HCT116 (cell line): ENCODE measurements at regions not wholly inside any gene's neighbourhood (a gene's known extent, or its start where the extent isn't known, plus 50 kb on each side); places are given as distances from the start of the nearest gene placed in this dataset.

Source experiments
- ATAC-seq: fragments of 200-7000 bp; cut with Tn5 transposase; 2 replicates; pipeline ENCODE4 v1.9.1; 2020; ENCODE audit warnings: mild to moderate bottlenecking, moderate library complexity
- BruUV-seq: library from RNA; stranded (reverse); fragments of 400-500 nt; replicated peaks from 2 replicates; lab custom pipeline; 2021; lab: Mats Ljungman, UMichigan
- CTCF ChIA-PET: fragments of 300-600 bp; sonication (Branson Sonifier 250); formaldehyde crosslinking; loops from one replicate; lab custom pipeline; 2021; ENCODE audit warnings: antibody characterized with exemption; lab: Charles Lee
- POLR2A ChIA-PET: fragments of 300-600, 350-600 bp; sonication (Branson Sonifier 250); formaldehyde crosslinking; loops from one replicate; lab custom pipeline; 2021; ENCODE audit warnings: antibody characterized with exemption; lab: Charles Lee
- RAD21 ChIA-PET, 2 experiments: fragments of 300-600 bp; sonication (Branson Sonifier 250); formaldehyde crosslinking; loops; one replicate each; lab custom pipeline; 2023; ENCODE audit warnings: low total read pairs in 2 of 2; ENCODE audit not compliant: uncharacterized antibody in 2 of 2, unreplicated experiment in 2 of 2, low non-redundant PET in 1 of 2; lab: Charles Lee
- DNase-seq: peaks from one replicate; pipeline ENCODE4 v3.0.0-alpha.2; 2010; ENCODE audit warnings: low read depth, low spot score
- H2AFZ ChIP-seq: fragments of 200-600 bp; shearing (Covaris generic), sonication (generic); 2 replicates; pipeline ENCODE4 v1.6.1; 2017; ENCODE audit warnings: low read depth, mixed run types, mixed read lengths, antibody characterized with exemption, low read length; ENCODE audit not compliant: poor library complexity, severe bottlenecking
- H3K27ac ChIP-seq: 2 replicates; pipeline ENCODE4 v1.5.1; 2012; ENCODE audit warnings: low read depth, low read length
- H3K27me3 ChIP-seq: fragments of 200-600 bp; sonication (generic); 2 replicates; pipeline ENCODE4 v1.6.1; 2016; ENCODE audit warnings: mixed run types, low read length, mixed read lengths; ENCODE audit not compliant: insufficient read depth
- H3K36me3 ChIP-seq, 2 experiments: fragments of 200-500 bp in 1 of 2; fragments of 200-600 bp in 1 of 2; sonication (Bioruptor generic) in 1 of 2; sonication (generic) in 1 of 2; 2 replicates each; pipeline versions ENCODE4 v1.5.1 to v1.6.1; 2014 to 2016; ENCODE audit warnings: low read length in 2 of 2, inconsistent platforms in 1 of 2, mixed read lengths in 1 of 2, mixed run types in 1 of 2; ENCODE audit not compliant: insufficient read depth in 2 of 2, control insufficient read depth in 1 of 2
- H3K4me1 ChIP-seq, 2 experiments: fragments of 200-600 bp in 1 of 2; sonication (generic) in 1 of 2; 2 replicates each; pipeline versions ENCODE4 v1.5.1 to v1.6.1; 2012 to 2017; ENCODE audit warnings: low read length in 2 of 2, inconsistent platforms in 1 of 2, mild to moderate bottlenecking in 1 of 2, mixed read lengths in 1 of 2, mixed run types in 1 of 2, moderate library complexity in 1 of 2; ENCODE audit not compliant: insufficient read depth in 2 of 2, control insufficient read depth in 1 of 2
- H3K4me2 ChIP-seq: fragments of 200-600 bp; sonication (generic); 2 replicates; pipeline ENCODE4 v1.6.1; 2017; ENCODE audit warnings: mixed run types, low read length, mixed read lengths
- H3K4me3 ChIP-seq, 2 experiments: fragments of 200-600 bp in 1 of 2; sonication (generic) in 1 of 2; replicated peaks in 1 of 2; 2 replicates each; pipeline ENCODE4 v1.5.1; 2011 to 2016; ENCODE audit warnings: low read length in 2 of 2, control low read depth in 1 of 2, low read depth in 1 of 2, mild to moderate bottlenecking in 1 of 2, mixed read lengths in 1 of 2, mixed run types in 1 of 2
- H3K79me2 ChIP-seq: fragments of 200-600 bp; sonication (generic); 2 replicates; pipeline ENCODE4 v1.6.1; 2017; ENCODE audit warnings: mild to moderate bottlenecking, mixed run types, low read length, moderate library complexity, mixed read lengths; ENCODE audit not compliant: insufficient read depth
- H3K9ac ChIP-seq: fragments of 200-600 bp; sonication (generic); 2 replicates; pipeline ENCODE4 v1.6.1; 2016; ENCODE audit warnings: low read length, mixed read lengths
- H3K9me2 ChIP-seq: fragments of 200-600 bp; sonication (generic), shearing (Covaris generic); 2 replicates; pipeline ENCODE4 v1.6.1; 2017; ENCODE audit warnings: mixed run types, mild to moderate bottlenecking, moderate library complexity; ENCODE audit not compliant: insufficient read depth
- H3K9me3 ChIP-seq, 2 experiments: fragments of 200-500 bp in 1 of 2; fragments of 200-600 bp in 1 of 2; sonication (Bioruptor generic) in 1 of 2; sonication (generic) in 1 of 2; 2 replicates each; pipeline ENCODE4 v1.6.1; 2014 to 2017; ENCODE audit warnings: low read length in 2 of 2, mixed read lengths in 2 of 2, inconsistent platforms in 1 of 2, low read depth in 1 of 2, mild to moderate bottlenecking in 1 of 2, mixed run types in 1 of 2, moderate library complexity in 1 of 2; ENCODE audit not compliant: control insufficient read depth in 1 of 2, insufficient read depth in 1 of 2
- H4K20me1 ChIP-seq: fragments of 200-600 bp; sonication (generic), shearing (Covaris generic); 2 replicates; pipeline ENCODE4 v1.6.1; 2017; ENCODE audit warnings: mixed run types, mild to moderate bottlenecking, moderate library complexity; ENCODE audit not compliant: insufficient read depth
- ATF3 ChIP-seq: IDR thresholded peaks from 2 replicates; pipeline ENCODE4 v1.6.1; 2012
- CBX3 ChIP-seq: IDR thresholded peaks from 2 replicates; pipeline ENCODE4 v1.6.1; 2012; ENCODE audit warnings: low read depth
- EZH2 ChIP-seq: fragments of 200-600 bp; sonication (generic); IDR thresholded peaks from 2 replicates; pipeline ENCODE4 v1.6.1; 2017; ENCODE audit warnings: antibody characterized with exemption, mixed run types
- FOSL1 ChIP-seq: IDR thresholded peaks from 2 replicates; pipeline ENCODE4 v1.6.1; 2012; ENCODE audit warnings: low read depth
- MAX ChIP-seq: IDR thresholded peaks from 2 replicates; pipeline ENCODE4 v1.6.1; 2012
- RAD21 ChIP-seq: IDR thresholded peaks from 2 replicates; pipeline ENCODE4 v1.6.1; 2012; ENCODE audit warnings: low read depth, mild to moderate bottlenecking
- ZBTB33 ChIP-seq: IDR thresholded peaks from 2 replicates; pipeline ENCODE4 v1.6.1; 2011; ENCODE audit warnings: mild to moderate bottlenecking, low read length, moderate library complexity; ENCODE audit not compliant: insufficient replicate concordance; ENCODE audit errors: extremely low read depth
- ZFX ChIP-seq: fragments of 450-650 bp; IDR thresholded peaks from 2 replicates; pipeline ENCODE4 v1.6.1; 2017
- intact Hi-C: fragments of 100-400 bp; cut with micrococcal nuclease; formaldehyde crosslinking; loops from 2 replicates; pipeline ENCODE4 v1.10.0; 2022

- no peak overlapping the region for H3K4me3 ChIP-seq
- TF ChIP-seq ATF3 (no peak), CBX3 (no peak), RAD21 (no peak), FOSL1 (no peak), ZFX (no peak), ZBTB33 (no peak), EZH2 (no peak), MAX (no peak)
- CTCF ChIA-PET: no interaction called here
Measured at GRCh38 chr2:129087133-129087813, 768.6 kb upstream of the HS6ST1 start.

More at GRCh38 chr2:129087133-129087813, 768.6 kb upstream of the HS6ST1 start:
- Histone ChIP-seq H3K9me2 (no peaks in the 10 kb centered on the region), H3K27me3 (peaks cover 14% of the 10 kb centered on the region), H3K9me3 (no peaks in the 10 kb centered on the region), H2AFZ (no peak overlapping the region), H3K4me1 (no peaks in the 10 kb centered on the region), H4K20me1 (no peaks in the 10 kb centered on the region), H3K36me3 (no peaks in the 10 kb centered on the region), H3K79me2 (no peaks in the 10 kb centered on the region), H3K9ac (no peak overlapping the region), H3K27ac (no peak overlapping the region), H3K4me2 (no peak overlapping the region)
- RAD21 ChIA-PET: no interaction called here
- intact Hi-C loops: no loop called here
- no TSS peak for BruUV-seq
- no peak for ATAC-seq
- no peak for DNase-seq
- POLR2A ChIA-PET: no interaction called here
